CD14-positive monocyte (primary cell): ENCODE measurements at regions not wholly inside any gene's neighbourhood (a gene's known extent, or its start where the extent isn't known, plus 50 kb on each side); places are given as distances from the start of the nearest gene placed in this dataset.

ENCODE experiments used
- DNase-seq, 3 donors: peaks; one replicate each; pipeline ENCODE4 v3.0.0-alpha.2; 2011 to 2022
- H2AFZ ChIP-seq: 2 replicates; pipeline ENCODE4 v1.6.0; 2012; ENCODE audit warnings: mild to moderate bottlenecking, low read depth, low read length, inconsistent platforms; ENCODE audit not compliant: insufficient read depth, poor library complexity, severe bottlenecking
- H3K27ac ChIP-seq, 2 donors: 1 replicate in 1 of 2; 2 replicates in 1 of 2; pipeline ENCODE4 v1.5.1; 2012 to 2013; ENCODE audit warnings: low read length in 2 of 2, control low read depth in 1 of 2, inconsistent platforms in 1 of 2, low read depth in 1 of 2, mild to moderate bottlenecking in 1 of 2
- H3K27me3 ChIP-seq, 2 donors: one replicate each; pipeline versions ENCODE4 v1.6.0 to v1.6.1; 2011 to 2013; ENCODE audit warnings: low read length in 2 of 2; ENCODE audit not compliant: control insufficient read depth in 2 of 2, insufficient read depth in 2 of 2
- H3K36me3 ChIP-seq, 2 donors: replicated peaks in 1 of 2; 1 replicate in 1 of 2; 2 replicates in 1 of 2; pipeline versions ENCODE4 v1.5.1 to v1.6.1; 2012 to 2013; ENCODE audit warnings: low read length in 2 of 2, control low read depth in 1 of 2, inconsistent platforms in 1 of 2, mild to moderate bottlenecking in 1 of 2; ENCODE audit not compliant: insufficient read depth in 2 of 2, control insufficient read depth in 1 of 2
- H3K4me1 ChIP-seq, 2 donors: 1 replicate in 1 of 2; 2 replicates in 1 of 2; pipeline versions ENCODE4 v1.5.1 to v1.6.1; 2012 to 2013; ENCODE audit warnings: low read length in 2 of 2, control low read depth in 1 of 2, inconsistent platforms in 1 of 2, mild to moderate bottlenecking in 1 of 2, moderate library complexity in 1 of 2; ENCODE audit not compliant: insufficient read depth in 2 of 2, control insufficient read depth in 1 of 2
- H3K4me2 ChIP-seq: replicated peaks from 2 replicates; pipeline ENCODE3; 2012; ENCODE audit warnings: low read length, moderate library complexity, mild to moderate bottlenecking; ENCODE audit not compliant: poor library complexity, severe bottlenecking; ENCODE audit errors: extremely low read depth
- H3K4me3 ChIP-seq, 3 experiments: fragments of 200-600 bp in 1 of 3; sonication (generic) in 1 of 3; replicated peaks in 1 of 3; 1 replicate in 2 of 3; 2 replicates in 1 of 3; pipeline ENCODE4 v1.5.1; 2011 to 2013; ENCODE audit warnings: low read length in 3 of 3, mild to moderate bottlenecking in 3 of 3, control low read depth in 2 of 3, low read depth in 2 of 3, inconsistent platforms in 1 of 3, moderate library complexity in 1 of 3
- H3K79me2 ChIP-seq: 2 replicates; pipeline ENCODE4 v1.6.0; 2012; ENCODE audit warnings: mild to moderate bottlenecking, control low read depth, inconsistent platforms, low read length, moderate library complexity; ENCODE audit not compliant: insufficient read depth
- H3K9ac ChIP-seq: 2 replicates; pipeline ENCODE4 v1.6.0; 2017; ENCODE audit warnings: low read length, mild to moderate bottlenecking; ENCODE audit not compliant: insufficient read depth, poor library complexity, severe bottlenecking
- H3K9me3 ChIP-seq, 2 donors: replicated peaks in 1 of 2; 1 replicate in 1 of 2; 2 replicates in 1 of 2; pipeline versions ENCODE4 v1.5.1 to v1.6.1; 2012 to 2013; ENCODE audit warnings: low read length in 2 of 2, control low read depth in 1 of 2; ENCODE audit not compliant: control insufficient read depth in 1 of 2, insufficient read depth in 1 of 2
- H4K20me1 ChIP-seq: 2 replicates; pipeline ENCODE4 v1.6.0; 2012; ENCODE audit warnings: mild to moderate bottlenecking, low read length, control low read depth, moderate library complexity; ENCODE audit not compliant: insufficient read depth
- H3K27ac Mint-ChIP-seq, 7 donors: one replicate each; pipeline ENCODE4 v1.8.0; 2020; ENCODE audit warnings: mild to moderate bottlenecking in 7 of 7, mixed read lengths in 7 of 7, moderate library complexity in 6 of 7, inconsistent platforms in 2 of 7
- H3K27me3 Mint-ChIP-seq, 3 donors: one replicate each; pipeline ENCODE4 v1.8.0; 2021 to 2022; ENCODE audit warnings: low read depth in 3 of 3, mild to moderate bottlenecking in 3 of 3, mixed read lengths in 3 of 3, moderate library complexity in 3 of 3, inconsistent platforms in 1 of 3
- H3K36me3 Mint-ChIP-seq, 2 donors: one replicate each; pipeline ENCODE4 v1.8.0; 2020; ENCODE audit warnings: mixed read lengths in 2 of 2, inconsistent platforms in 1 of 2, mild to moderate bottlenecking in 1 of 2
- H3K4me1 Mint-ChIP-seq: one replicate; pipeline ENCODE4 v1.8.0; 2020; ENCODE audit warnings: mild to moderate bottlenecking, mixed read lengths
- H3K4me3 Mint-ChIP-seq, 2 donors: one replicate each; pipeline ENCODE4 v1.8.0; 2020; ENCODE audit warnings: mild to moderate bottlenecking in 2 of 2, mixed read lengths in 2 of 2, moderate library complexity in 1 of 2
- H3K9me3 Mint-ChIP-seq, 7 donors: one replicate each; pipeline ENCODE4 v1.8.0; 2020 to 2022; ENCODE audit warnings: mixed read lengths in 7 of 7, mild to moderate bottlenecking in 6 of 7, moderate library complexity in 6 of 7, inconsistent platforms in 2 of 7
- WGBS: methylation state at CpG from one replicate; pipeline ENCODE4 v1.1.5; 2013; ENCODE audit warnings: missing lambda C conversion rate; ENCODE audit not compliant: insufficient coverage; 5-methylcytosine and 5-hydroxymethylcytosine counted together
- intact Hi-C, 2 donors: fragments of 100-400 bp; cut with micrococcal nuclease; formaldehyde crosslinking; loops; one replicate each; pipeline versions ENCODE4 v1.15.0 to v1.15.1; 2023
- TF ChIP-seq, protein P1 (sequence below): fragments of 200-600 bp; IDR thresholded peaks from one replicate; pipeline ENCODE4 v1.8.0; 2022; ENCODE audit warnings: antibody characterized with exemption, mild to moderate bottlenecking

DNA sequence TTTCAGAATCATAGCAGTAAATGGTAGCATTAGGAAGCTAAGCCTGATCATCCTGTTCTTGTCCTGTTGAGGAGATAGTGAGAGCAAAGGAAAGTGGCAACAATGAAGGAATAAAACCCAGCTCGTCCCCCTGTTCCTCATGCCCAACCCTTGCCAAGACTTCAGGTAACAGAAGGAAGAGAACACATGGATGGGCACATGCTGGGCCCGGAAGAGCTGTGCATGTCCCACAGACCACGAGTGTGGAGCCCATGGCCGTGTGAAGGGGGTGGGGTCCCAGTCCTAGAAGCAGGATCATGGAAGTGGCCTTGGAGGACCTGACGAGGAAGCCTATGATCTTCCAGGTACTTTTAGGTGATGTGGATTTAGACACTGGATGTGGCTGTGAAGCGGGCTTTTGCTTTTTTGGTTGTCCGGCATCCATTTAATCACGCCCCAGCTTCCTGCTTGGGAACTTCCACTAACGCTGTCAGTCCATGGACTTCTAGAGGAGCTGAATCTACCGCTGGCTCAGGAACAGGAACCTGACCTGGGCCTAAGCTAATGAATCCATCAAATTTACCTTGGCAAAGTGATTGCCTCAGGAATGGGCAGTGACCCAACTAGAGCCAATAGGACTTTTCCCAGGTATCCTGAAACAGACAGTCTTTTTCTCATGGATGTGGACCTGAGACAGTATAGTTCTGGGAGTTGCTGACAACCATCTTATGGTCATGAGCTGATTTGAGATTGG is 79.3 kb upstream of the ARMC2 start:
- Histone ChIP-seq H3K27ac (no peak overlapping the region), H3K4me2 (no peak overlapping the region), H3K4me1 (no peaks in the 10 kb centered on the region), H4K20me1 (no peaks in the 10 kb centered on the region), H3K9ac (no peak overlapping the region), H3K9me3 (no peaks in the 10 kb centered on the region), H3K36me3 (no peaks in the 10 kb centered on the region), H3K27me3 (no peaks in the 10 kb centered on the region), H3K79me2 (no peaks in the 10 kb centered on the region), H3K4me3 (no peak overlapping the region), H2AFZ (no peak overlapping the region)
- no peaks in the 10 kb centered on the region for H3K4me1 Mint-ChIP-seq
- 91% methylated on average over 9 of the region's 10 CpGs for WGBS
- intact Hi-C loops = no loop called here
- no peak overlapping the region for H3K27ac Mint-ChIP-seq
- H3K27me3 Mint-ChIP-seq = peaks cover 0 to 6% (median 2%) of the 10 kb centered on the region in 3 donors
- TF ChIP-seq, protein P1, sequence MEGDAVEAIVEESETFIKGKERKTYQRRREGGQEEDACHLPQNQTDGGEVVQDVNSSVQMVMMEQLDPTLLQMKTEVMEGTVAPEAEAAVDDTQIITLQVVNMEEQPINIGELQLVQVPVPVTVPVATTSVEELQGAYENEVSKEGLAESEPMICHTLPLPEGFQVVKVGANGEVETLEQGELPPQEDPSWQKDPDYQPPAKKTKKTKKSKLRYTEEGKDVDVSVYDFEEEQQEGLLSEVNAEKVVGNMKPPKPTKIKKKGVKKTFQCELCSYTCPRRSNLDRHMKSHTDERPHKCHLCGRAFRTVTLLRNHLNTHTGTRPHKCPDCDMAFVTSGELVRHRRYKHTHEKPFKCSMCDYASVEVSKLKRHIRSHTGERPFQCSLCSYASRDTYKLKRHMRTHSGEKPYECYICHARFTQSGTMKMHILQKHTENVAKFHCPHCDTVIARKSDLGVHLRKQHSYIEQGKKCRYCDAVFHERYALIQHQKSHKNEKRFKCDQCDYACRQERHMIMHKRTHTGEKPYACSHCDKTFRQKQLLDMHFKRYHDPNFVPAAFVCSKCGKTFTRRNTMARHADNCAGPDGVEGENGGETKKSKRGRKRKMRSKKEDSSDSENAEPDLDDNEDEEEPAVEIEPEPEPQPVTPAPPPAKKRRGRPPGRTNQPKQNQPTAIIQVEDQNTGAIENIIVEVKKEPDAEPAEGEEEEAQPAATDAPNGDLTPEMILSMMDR = no peak
- no peaks in the 10 kb centered on the region for H3K36me3 Mint-ChIP-seq
- H3K4me3 Mint-ChIP-seq = no peak overlapping the region
- no peaks in the 10 kb centered on the region for H3K9me3 Mint-ChIP-seq
- DNase-seq = no peak

DNA sequence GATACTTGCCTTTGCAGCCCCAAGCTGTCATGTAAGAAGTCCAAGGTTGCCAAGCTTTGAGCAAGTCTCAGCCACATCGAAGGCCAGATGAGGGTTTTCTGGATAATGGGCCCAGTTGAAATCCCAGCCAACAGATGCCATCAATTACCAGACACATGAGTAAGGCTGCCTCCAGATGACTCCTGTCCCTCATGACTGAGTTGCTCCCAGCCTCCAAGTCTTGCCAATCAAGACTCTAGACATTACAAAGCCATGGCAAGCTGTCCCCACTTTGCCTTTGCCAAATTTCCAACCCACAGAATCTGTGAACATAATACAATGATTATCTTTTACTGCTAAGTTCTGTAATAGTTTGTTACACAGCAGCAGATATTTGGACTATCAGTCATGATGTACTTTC is 76.8 kb upstream of the ARMC2 start:
- Histone ChIP-seq H3K27me3 (no peaks in the 10 kb centered on the region), H3K4me2 (no peak overlapping the region), H3K9ac (no peak overlapping the region), H3K27ac (no peak overlapping the region), H4K20me1 (no peaks in the 10 kb centered on the region), H2AFZ (no peak overlapping the region), H3K4me3 (no peak overlapping the region), H3K79me2 (no peaks in the 10 kb centered on the region), H3K9me3 (no peaks in the 10 kb centered on the region), H3K36me3 (no peaks in the 10 kb centered on the region), H3K4me1 (no peaks in the 10 kb centered on the region)
- Mint-ChIP-seq H3K4me3 (no peak overlapping the region), H3K27ac (no peak overlapping the region), H3K4me1 (no peaks in the 10 kb centered on the region), H3K27me3 (peaks cover 0 to 6% (median 0%) of the 10 kb centered on the region in 3 donors), H3K36me3 (no peaks in the 10 kb centered on the region), H3K9me3 (peaks cover 0 to 3% (median 0%) of the 10 kb centered on the region in 7 donors)
- no peak for DNase-seq
- 100% methylated on average over 1 of the region's 1 CpG for WGBS
- intact Hi-C loops = no loop called here
- TF ChIP-seq, protein P1 = no peak
